PFSK-1 (cell line): ENCODE measurements at regions not wholly inside any gene's neighbourhood (a gene's known extent, or its start where the extent isn't known, plus 50 kb on each side); places are given as distances from the start of the nearest gene placed in this dataset.

ENCODE experiments used
- FOXP2 ChIP-seq: optimal IDR thresholded peaks from 2 replicates; pipeline ENCODE3; 2011; ENCODE audit warnings: borderline replicate concordance, control low read depth, inconsistent platforms; ENCODE audit not compliant: insufficient read depth; ENCODE audit errors: extremely low read length, extremely low read depth
- POLR2AphosphoS5 ChIP-seq: IDR thresholded peaks from 2 replicates; pipeline ENCODE4 v1.6.1; 2012; ENCODE audit warnings: low read depth, mild to moderate bottlenecking, control low read depth, low read length, moderate library complexity
- REST ChIP-seq, 2 experiments: IDR thresholded peaks; 2 replicates each; pipeline versions ENCODE4 v1.6.1 to v1.8.0; 2011 to 2012; ENCODE audit warnings: low read depth in 2 of 2, low read length in 2 of 2, control low read depth in 1 of 2, inconsistent platforms in 1 of 2, mild to moderate bottlenecking in 1 of 2, moderate library complexity in 1 of 2; ENCODE audit not compliant: insufficient read depth in 1 of 2
- SIN3A ChIP-seq: IDR thresholded peaks from 2 replicates; pipeline ENCODE4 v1.6.1; 2012; ENCODE audit warnings: mild to moderate bottlenecking, low read length, moderate library complexity, borderline replicate concordance; ENCODE audit not compliant: insufficient read depth
- TAF1 ChIP-seq: IDR thresholded peaks from 2 replicates; pipeline ENCODE4 v1.6.1; 2012; ENCODE audit warnings: low read length, control low read depth, borderline replicate concordance; ENCODE audit not compliant: insufficient read depth

- no peak for TF ChIP-seq FOXP2
- TF ChIP-seq POLR2AphosphoS5, result no peak
- no peak for TF ChIP-seq REST (IDR thresholded peaks at IDR 0.05; ENCODE audit: insufficient read depth in 1 of 2, low read depth in 2 of 2, low read length in 2 of 2)
- no peak for TF ChIP-seq SIN3A
- TF ChIP-seq TAF1, result no peak
Observed at GRCh38 chr11:134528453-134528852, 116.4 kb upstream of the B3GAT1 start.

DNA sequence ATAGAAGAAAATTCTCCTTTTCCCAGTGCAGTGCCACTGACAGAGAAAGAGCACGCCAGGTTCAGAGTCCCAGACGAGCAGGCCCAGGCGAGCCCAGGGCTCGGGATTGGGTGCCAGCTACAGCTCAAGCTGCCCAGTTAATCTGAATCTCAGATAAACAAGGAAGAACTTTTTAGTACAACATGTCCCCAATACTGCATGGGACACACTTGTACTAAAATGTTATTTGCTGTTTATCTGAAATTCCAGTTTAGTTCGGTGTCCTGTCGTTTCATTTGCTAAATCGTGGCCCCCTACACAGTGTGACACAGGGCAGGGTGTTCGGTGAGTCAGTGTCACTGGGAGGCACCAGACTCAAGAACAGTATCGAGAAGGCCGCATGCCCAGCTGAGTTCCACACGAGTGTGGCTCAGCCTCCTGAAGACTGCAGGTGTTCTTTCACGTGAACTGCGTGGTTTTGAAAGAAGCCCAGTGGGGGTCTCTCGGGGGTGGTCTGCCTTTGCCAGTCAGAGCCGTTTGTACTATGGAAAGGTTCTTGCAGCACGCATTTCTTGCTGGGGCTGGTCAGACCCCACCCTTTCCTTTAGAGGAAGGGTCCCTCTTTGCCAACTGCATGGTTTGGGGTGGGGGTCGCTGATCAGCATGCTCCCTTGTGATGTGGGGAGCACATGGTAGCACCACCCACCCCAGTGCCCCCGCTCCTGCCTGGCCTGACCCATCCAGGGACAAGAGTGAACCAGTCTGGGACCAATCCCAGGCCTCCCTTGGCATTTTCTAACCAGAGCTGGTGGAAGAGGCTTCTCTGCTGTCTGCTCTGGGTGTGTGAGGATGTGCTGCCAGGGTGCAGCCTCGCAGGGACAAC is 115.6 kb upstream of the B3GAT1 start:
- TF ChIP-seq FOXP2 (no peak), SIN3A (no peak), POLR2AphosphoS5 (no peak), REST (IDR thresholded peaks at IDR 0.05; ENCODE audit: insufficient read depth in 1 of 2, low read depth in 2 of 2, low read length in 2 of 2) (no peak), TAF1 (no peak)

GRCh38 chr11:134524896-134525845 is 113.1 kb upstream of the B3GAT1 start:
- TF ChIP-seq POLR2AphosphoS5 (no peak), FOXP2 (no peak), TAF1 (no peak), SIN3A (no peak), REST (IDR thresholded peaks at IDR 0.05; ENCODE audit: insufficient read depth in 1 of 2, low read depth in 2 of 2, low read length in 2 of 2) (no peak)

- TF ChIP-seq POLR2AphosphoS5, result no peak
- no peak for TF ChIP-seq REST (IDR thresholded peaks at IDR 0.05; ENCODE audit: insufficient read depth in 1 of 2, low read depth in 2 of 2, low read length in 2 of 2)
- no peak for TF ChIP-seq FOXP2
- no peak for TF ChIP-seq TAF1
- TF ChIP-seq SIN3A, result no peak
Observed at GRCh38 chr11:134524201-134524600, 112.2 kb upstream of the B3GAT1 start.
